Tibial artery (tissue), 4 donors: ENCODE measurements at regions not wholly inside any gene's neighbourhood (a gene's known extent, or its start where the extent isn't known, plus 50 kb on each side); places are given as distances from the start of the nearest gene placed in this dataset.

Source experiments
- DNase-seq, 2 donors: peaks; one replicate each; pipeline ENCODE4 v3.0.0-alpha.2; 2019
- H3K27ac ChIP-seq, 2 donors: fragments of 200-600 bp; sonication (generic) in 1 of 2; 1 replicate in 1 of 2; 2 replicates in 1 of 2; pipeline ENCODE4 v1.5.1; 2018 to 2019; ENCODE audit warnings: mild to moderate bottlenecking in 1 of 2
- H3K27me3 ChIP-seq, 2 donors: fragments of 200-600 bp; sonication (generic) in 1 of 2; one replicate each; pipeline versions ENCODE4 v1.5.1 to v1.6.0; 2016 to 2019
- H3K36me3 ChIP-seq, 3 donors: fragments of 200-600 bp; sonication (generic) in 2 of 3; one replicate each; pipeline ENCODE4 v1.5.1; 2016 to 2019; ENCODE audit warnings: mild to moderate bottlenecking in 2 of 3
- H3K4me1 ChIP-seq, 4 donors: fragments of 200-600 bp; sonication (generic) in 2 of 4; 1 replicate in 3 of 4; 2 replicates in 1 of 4; pipeline ENCODE4 v1.5.1; 2016 to 2019
- H3K4me3 ChIP-seq, 2 donors: fragments of 200-600 bp; sonication (generic) in 1 of 2; 1 replicate in 1 of 2; 2 replicates in 1 of 2; pipeline ENCODE4 v1.5.1; 2018 to 2019; ENCODE audit warnings: mild to moderate bottlenecking in 2 of 2
- H3K9me3 ChIP-seq, 3 donors: fragments of 200-600 bp; sonication (generic) in 1 of 3; one replicate each; pipeline ENCODE4 v1.5.1; 2016 to 2019
- intact Hi-C: fragments of 100-400 bp; cut with DNase I; formaldehyde crosslinking; loops from one replicate; pipeline ENCODE4 v1.15.0; 2023; ENCODE audit warnings: low total_unique reads
- TF ChIP-seq, protein P1 (sequence below), 2 experiments: fragments of 200-600 bp in 1 of 2; fragments of 450-650 bp in 1 of 2; IDR thresholded peaks; one replicate each; pipeline ENCODE4 v1.5.1; 2017 to 2019; ENCODE audit warnings: antibody characterized with exemption in 2 of 2, mild to moderate bottlenecking in 1 of 2, moderate library complexity in 1 of 2

DNA sequence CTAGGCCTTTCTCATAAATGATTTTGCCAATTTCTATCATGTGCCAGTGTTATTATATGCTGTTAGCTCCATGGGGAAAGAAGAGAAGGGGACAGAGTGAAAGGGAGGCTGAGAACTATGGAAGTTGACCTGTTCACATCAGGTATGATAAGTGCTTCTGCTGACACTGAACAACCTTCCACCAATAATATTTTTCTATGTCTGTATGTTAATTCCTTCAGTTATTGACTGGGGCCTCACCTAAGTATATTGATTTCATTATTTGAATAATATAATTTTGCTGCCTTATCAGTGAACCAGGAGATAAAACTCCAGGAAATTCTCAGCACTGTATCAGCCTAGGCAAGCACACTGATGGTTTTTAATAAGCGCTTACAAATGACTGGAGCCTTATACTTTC, 262.8 kb downstream of the SNCA start:
- no peaks in the 10 kb centered on the region for H3K36me3 ChIP-seq
- TF ChIP-seq, protein P1, sequence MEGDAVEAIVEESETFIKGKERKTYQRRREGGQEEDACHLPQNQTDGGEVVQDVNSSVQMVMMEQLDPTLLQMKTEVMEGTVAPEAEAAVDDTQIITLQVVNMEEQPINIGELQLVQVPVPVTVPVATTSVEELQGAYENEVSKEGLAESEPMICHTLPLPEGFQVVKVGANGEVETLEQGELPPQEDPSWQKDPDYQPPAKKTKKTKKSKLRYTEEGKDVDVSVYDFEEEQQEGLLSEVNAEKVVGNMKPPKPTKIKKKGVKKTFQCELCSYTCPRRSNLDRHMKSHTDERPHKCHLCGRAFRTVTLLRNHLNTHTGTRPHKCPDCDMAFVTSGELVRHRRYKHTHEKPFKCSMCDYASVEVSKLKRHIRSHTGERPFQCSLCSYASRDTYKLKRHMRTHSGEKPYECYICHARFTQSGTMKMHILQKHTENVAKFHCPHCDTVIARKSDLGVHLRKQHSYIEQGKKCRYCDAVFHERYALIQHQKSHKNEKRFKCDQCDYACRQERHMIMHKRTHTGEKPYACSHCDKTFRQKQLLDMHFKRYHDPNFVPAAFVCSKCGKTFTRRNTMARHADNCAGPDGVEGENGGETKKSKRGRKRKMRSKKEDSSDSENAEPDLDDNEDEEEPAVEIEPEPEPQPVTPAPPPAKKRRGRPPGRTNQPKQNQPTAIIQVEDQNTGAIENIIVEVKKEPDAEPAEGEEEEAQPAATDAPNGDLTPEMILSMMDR (IDR thresholded peaks at IDR 0.05) = no peak
- no peaks in the 10 kb centered on the region for H3K4me1 ChIP-seq
- H3K27me3 ChIP-seq = no peaks in the 10 kb centered on the region
- no peaks in the 10 kb centered on the region for H3K9me3 ChIP-seq
- H3K4me3 ChIP-seq = no peak overlapping the region
- no peak for DNase-seq
- intact Hi-C loops = no loop called here
- no peak overlapping the region for H3K27ac ChIP-seq

- no peaks in the 10 kb centered on the region for H3K9me3 ChIP-seq
- intact Hi-C loops = no loop called here
- H3K27ac ChIP-seq = no peak overlapping the region
- no peaks in the 10 kb centered on the region for H3K4me1 ChIP-seq
- no peak for DNase-seq
- no peaks in the 10 kb centered on the region for H3K36me3 ChIP-seq
- no peak overlapping the region for H3K4me3 ChIP-seq
- TF ChIP-seq, protein P1 (IDR thresholded peaks at IDR 0.05) = no peak
- no peaks in the 10 kb centered on the region for H3K27me3 ChIP-seq
Observed at GRCh38 chr4:89573656-89574055, 263.3 kb downstream of the SNCA start.

DNA sequence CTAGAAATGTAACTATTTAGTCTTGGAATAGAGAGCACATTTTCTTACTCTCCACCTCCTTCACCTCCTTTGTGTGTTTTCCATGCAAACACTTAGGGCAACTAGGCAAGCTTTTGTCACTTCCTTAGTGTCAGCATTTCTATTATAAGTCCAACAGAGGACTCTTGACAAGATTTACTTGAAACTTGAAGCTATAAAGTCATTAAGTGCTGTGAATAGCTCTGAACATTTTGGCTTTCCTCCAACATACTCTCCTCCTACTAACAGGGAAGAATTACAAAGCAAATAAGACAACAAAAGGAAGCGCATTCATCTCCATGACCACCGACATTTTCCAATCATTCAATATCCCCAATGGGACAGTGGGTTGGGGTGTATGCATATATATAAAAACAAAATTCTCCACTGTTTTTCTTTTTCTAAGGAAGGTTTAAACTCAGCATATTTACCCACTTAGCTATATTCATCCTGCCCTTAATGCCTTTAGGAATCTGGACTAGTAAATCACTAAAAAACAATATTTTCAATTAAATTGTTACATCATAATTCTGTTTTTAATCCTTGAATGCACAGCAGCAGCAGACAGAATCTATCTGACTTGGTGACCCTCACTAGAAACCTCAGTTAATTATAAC, 264.6 kb downstream of the SNCA start:
- TF ChIP-seq, protein P1 (IDR thresholded peaks at IDR 0.05) = no peak
- no peak for DNase-seq
- H3K4me1 ChIP-seq = no peaks in the 10 kb centered on the region
- no peaks in the 10 kb centered on the region for H3K27me3 ChIP-seq
- intact Hi-C loops = no loop called here
- H3K4me3 ChIP-seq = no peak overlapping the region
- no peaks in the 10 kb centered on the region for H3K9me3 ChIP-seq
- no peak overlapping the region for H3K27ac ChIP-seq
- no peaks in the 10 kb centered on the region for H3K36me3 ChIP-seq

DNA sequence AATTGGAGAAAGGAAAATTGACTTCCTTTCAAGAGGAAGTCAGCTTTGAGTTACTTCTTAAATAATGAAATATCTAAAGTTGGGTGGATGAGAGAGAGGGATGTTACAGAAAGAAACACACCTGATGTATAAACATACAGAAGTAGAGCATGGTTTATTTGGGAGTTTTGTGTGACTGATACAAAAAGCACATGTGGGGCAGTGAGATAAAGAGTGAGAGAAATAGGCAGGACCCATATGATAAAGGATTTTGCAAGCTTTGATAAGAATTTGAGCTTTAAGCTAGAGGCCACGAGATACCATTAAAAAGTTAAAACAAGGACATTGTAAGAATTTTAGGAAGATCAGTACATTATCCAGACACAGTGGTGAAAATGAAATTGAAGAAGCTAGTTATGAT, 263.3 kb upstream of the GPRIN3 start:
- H3K27ac ChIP-seq = no peak overlapping the region
- DNase-seq = no peak
- intact Hi-C loops = no loop called here
- H3K4me1 ChIP-seq = no peaks in the 10 kb centered on the region
- no peaks in the 10 kb centered on the region for H3K27me3 ChIP-seq
- no peaks in the 10 kb centered on the region for H3K9me3 ChIP-seq
- TF ChIP-seq, protein P1 (IDR thresholded peaks at IDR 0.05) = no peak
- no peaks in the 10 kb centered on the region for H3K36me3 ChIP-seq
- H3K4me3 ChIP-seq = no peak overlapping the region

DNA sequence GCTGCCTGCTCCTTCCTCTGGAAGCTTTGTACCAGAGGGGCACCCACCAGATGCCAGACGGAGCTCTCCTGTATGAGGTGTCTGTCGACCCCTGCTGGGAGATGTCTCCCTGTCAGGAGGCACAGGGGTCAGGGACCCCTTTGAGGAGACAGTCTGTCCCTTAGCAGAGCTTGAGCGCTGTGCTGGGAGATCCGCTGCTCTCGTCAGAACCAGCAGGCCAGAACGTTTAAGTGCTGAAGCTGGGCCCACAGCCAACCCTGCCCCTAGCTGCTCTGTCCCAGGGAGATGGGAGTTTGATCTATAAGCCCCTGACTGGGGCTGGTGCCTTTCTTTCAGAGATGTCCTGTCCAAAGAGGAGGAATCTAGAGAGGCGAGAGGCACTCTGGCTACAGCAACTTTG, 260.3 kb upstream of the GPRIN3 start:
- no peaks in the 10 kb centered on the region for H3K9me3 ChIP-seq
- no peak overlapping the region for H3K4me3 ChIP-seq
- no peaks in the 10 kb centered on the region for H3K27me3 ChIP-seq
- TF ChIP-seq, protein P1 (IDR thresholded peaks at IDR 0.05) = no peak
- no peaks in the 10 kb centered on the region for H3K36me3 ChIP-seq
- H3K4me1 ChIP-seq = no peaks in the 10 kb centered on the region
- no peak for DNase-seq
- intact Hi-C loops = no loop called here
- H3K27ac ChIP-seq = no peak overlapping the region

DNA sequence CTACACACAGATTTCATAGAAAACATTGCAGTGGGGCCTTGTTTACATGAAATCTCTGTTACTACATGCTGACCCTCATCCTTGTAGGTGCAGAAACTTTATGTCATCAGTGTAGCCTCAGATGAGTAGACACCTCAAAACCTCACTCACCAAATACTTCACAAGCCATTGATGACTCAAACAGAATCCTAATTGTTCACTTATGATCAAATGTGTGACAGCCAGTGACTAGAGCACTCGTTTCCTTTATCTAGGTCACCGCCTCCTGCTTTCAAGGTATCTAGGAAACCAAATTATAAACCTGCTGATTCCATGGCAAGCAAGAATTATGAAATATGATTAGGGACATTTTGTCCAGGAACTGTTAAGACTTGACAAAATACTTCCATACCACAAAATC, 255.8 kb upstream of the GPRIN3 start:
- no peaks in the 10 kb centered on the region for H3K9me3 ChIP-seq
- intact Hi-C loops = no loop called here
- H3K4me3 ChIP-seq = no peak overlapping the region
- H3K27ac ChIP-seq = no peak overlapping the region
- no peak for DNase-seq
- no peaks in the 10 kb centered on the region for H3K27me3 ChIP-seq
- H3K36me3 ChIP-seq = no peaks in the 10 kb centered on the region
- H3K4me1 ChIP-seq = no peaks in the 10 kb centered on the region
- TF ChIP-seq, protein P1 (IDR thresholded peaks at IDR 0.05) = no peak
